Sigmoid colon (tissue), 6 donors: ENCODE measurements at regions not wholly inside any gene's neighbourhood (a gene's known extent, or its start where the extent isn't known, plus 50 kb on each side); places are given as distances from the start of the nearest gene placed in this dataset.

Source experiments
- DNase-seq: peaks from one replicate; pipeline ENCODE4 v3.0.0-alpha.2; 2019
- H3K27ac ChIP-seq, 4 donors: fragments of 200-600 bp; sonication (generic); one replicate each; pipeline ENCODE4 v1.5.1; 2016 to 2019; ENCODE audit warnings: mild to moderate bottlenecking in 1 of 4
- H3K27me3 ChIP-seq, 3 donors: fragments of 200-600 bp; sonication (generic); one replicate each; pipeline ENCODE4 v1.5.1; 2019; ENCODE audit warnings: mild to moderate bottlenecking in 1 of 3
- H3K36me3 ChIP-seq, 4 donors: fragments of 200-600 bp; sonication (generic); one replicate each; pipeline ENCODE4 v1.5.1; 2016 to 2019
- H3K4me1 ChIP-seq, 4 donors: fragments of 200-600 bp; sonication (generic); one replicate each; pipeline ENCODE4 v1.5.1; 2017 to 2019
- H3K4me3 ChIP-seq, 4 donors: fragments of 200-600 bp; sonication (generic); one replicate each; pipeline ENCODE4 v1.5.1; 2017 to 2019; ENCODE audit warnings: mild to moderate bottlenecking in 2 of 4, moderate library complexity in 1 of 4
- H3K9me3 ChIP-seq, 4 donors: fragments of 200-600 bp in 3 of 4; sonication (generic) in 3 of 4; one replicate each; pipeline versions ENCODE4 v1.5.1 to v1.6.1; 2013 to 2019
- EP300 ChIP-seq, 4 donors: sonication (generic); formaldehyde crosslinking; IDR thresholded peaks; one replicate each; pipeline ENCODE4 v1.6.1; 2017; ENCODE audit warnings: antibody characterized with exemption in 4 of 4
- POLR2A ChIP-seq, 2 donors: fragments of 450-650 bp; IDR thresholded peaks; one replicate each; pipeline ENCODE4 v1.6.1; 2016; ENCODE audit warnings: antibody characterized with exemption in 2 of 2, mild to moderate bottlenecking in 2 of 2, moderate library complexity in 2 of 2
- POLR2AphosphoS5 ChIP-seq, 4 donors: sonication (generic); formaldehyde crosslinking; IDR thresholded peaks; one replicate each; pipeline ENCODE4 v1.6.1; 2017; ENCODE audit warnings: antibody characterized with exemption in 4 of 4
- WGBS, 2 donors: extraction: QIAGEN DNeasy Blood & Tissue Kit; methylation state at CpG; one replicate each; pipeline ENCODE4 v1.1.7; 2013; 5-methylcytosine and 5-hydroxymethylcytosine counted together
- intact Hi-C: fragments of 100-400 bp; cut with DNase I; formaldehyde crosslinking; loops from one replicate; pipeline ENCODE4 v1.15.1; 2023
- TF ChIP-seq, protein P1 (sequence below), 4 experiments: fragments of 450-650 bp in 3 of 4; fragments of 200-600 bp in 1 of 4; IDR thresholded peaks; one replicate each; pipeline ENCODE4 v1.5.1; 2016 to 2019; ENCODE audit warnings: antibody characterized with exemption in 4 of 4, mild to moderate bottlenecking in 3 of 4, moderate library complexity in 2 of 4
- donor health status: healthy with polysubstance abuse.
- donor health status: healthy.

DNA sequence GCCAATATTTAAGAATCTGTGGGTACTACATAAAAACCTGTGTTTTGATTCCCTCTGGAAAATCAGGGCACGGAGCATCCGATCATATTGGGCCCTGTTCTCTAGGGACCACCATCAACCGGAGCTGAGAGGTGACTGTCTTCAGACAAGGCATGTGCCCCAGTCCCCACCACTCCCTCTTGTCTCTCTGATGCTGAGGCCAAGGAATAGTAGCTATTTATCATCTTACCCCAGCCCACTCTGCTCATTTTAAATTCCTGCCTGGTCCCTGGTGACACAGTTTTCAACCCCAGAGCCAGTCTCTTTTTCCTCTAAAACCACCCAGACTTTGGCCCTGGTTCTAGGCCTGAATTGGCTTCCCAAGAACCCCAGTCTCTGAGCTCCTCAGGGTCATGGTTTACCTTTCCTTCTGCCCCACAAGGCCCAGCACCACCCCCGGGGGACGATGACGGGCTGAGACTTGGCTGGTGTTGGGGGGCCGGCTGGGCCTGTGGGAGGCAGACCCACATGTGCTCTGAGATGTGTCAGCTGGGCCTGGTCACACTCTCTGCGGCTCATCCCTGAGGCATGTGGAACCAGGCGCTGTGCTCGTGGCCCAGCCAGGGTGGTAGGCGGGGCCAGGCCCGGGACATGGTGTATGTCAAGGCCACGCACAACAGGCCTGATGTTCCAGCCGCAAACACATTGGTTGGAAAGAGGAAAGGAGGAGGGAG, 114.4 kb downstream of the CEBPB start:
- intact Hi-C loops: loop anchor here (1.0 to 10.0 kb wide), 4 partner anchors 110 to 190 kb away; partner anchors contain the start of gene UBE2V1
- Histone ChIP-seq H3K36me3 (no peaks in the 10 kb centered on the region), H3K4me3 (no peak overlapping the region), H3K4me1 (peaks cover 4 to 74% (median 68%) of the 10 kb centered on the region in 4 donors), H3K9me3 (no peaks in the 10 kb centered on the region), H3K27ac (peak overlapping the region; percentile 82 to 98 (median 92)), H3K27me3 (no peaks in the 10 kb centered on the region)
- DNase-seq: peak; percentile 100
- TF ChIP-seq EP300 (IDR thresholded peaks at IDR 0.05) (peak; percentile 56 to 100 (median 92)), POLR2A (IDR thresholded peaks at IDR 0.05) (peak in 1 of 2 donors; percentile 34), POLR2AphosphoS5 (IDR thresholded peaks at IDR 0.05) (peak; percentile 91 to 99 (median 92))
- TF ChIP-seq, protein P1, sequence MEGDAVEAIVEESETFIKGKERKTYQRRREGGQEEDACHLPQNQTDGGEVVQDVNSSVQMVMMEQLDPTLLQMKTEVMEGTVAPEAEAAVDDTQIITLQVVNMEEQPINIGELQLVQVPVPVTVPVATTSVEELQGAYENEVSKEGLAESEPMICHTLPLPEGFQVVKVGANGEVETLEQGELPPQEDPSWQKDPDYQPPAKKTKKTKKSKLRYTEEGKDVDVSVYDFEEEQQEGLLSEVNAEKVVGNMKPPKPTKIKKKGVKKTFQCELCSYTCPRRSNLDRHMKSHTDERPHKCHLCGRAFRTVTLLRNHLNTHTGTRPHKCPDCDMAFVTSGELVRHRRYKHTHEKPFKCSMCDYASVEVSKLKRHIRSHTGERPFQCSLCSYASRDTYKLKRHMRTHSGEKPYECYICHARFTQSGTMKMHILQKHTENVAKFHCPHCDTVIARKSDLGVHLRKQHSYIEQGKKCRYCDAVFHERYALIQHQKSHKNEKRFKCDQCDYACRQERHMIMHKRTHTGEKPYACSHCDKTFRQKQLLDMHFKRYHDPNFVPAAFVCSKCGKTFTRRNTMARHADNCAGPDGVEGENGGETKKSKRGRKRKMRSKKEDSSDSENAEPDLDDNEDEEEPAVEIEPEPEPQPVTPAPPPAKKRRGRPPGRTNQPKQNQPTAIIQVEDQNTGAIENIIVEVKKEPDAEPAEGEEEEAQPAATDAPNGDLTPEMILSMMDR (IDR thresholded peaks at IDR 0.05): no peak
- WGBS, 2 donors: 78 to 79% methylated on average over 14 of the region's 14 CpGs

DNA sequence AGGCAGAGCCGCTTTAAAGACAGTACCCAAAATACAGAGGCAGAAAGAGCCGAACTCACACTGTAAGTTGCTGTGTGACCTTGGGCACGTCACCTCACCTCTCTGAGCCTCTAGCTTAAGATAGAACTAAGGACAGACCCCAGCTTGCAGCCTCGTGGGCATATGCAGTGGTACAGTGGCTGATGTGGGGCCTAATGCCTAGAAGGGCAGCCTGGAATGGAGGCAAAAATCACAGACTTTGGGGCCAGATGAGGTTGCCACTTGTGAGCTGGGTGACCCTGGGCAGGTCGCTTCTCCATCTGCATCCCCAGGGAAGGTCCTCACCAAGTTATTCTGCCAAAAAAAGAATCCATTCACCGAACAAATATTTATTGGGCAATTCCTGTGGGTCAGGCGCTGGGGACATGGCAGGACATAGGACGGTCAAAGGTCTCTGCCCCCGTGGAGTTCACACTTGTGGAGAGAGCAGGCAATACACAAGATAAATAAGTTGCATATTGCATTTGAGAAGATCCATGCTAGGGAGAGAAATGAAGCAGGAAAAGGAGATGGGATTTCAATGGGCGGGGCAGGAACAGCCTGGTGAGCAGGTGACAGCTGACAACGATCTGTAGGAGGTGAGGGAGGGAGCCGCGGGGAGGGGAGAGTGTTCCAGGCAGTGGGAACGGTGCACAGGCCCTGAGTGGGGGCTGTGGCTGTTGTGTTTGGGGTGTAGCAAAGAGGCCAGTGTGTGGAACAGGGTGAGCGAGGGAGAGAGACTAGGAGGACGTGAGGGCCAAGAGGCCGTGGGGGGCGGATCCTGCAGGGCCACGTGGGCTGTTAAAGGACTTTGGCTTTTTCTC, 115.2 kb downstream of the CEBPB start:
- Histone ChIP-seq H3K36me3 (no peaks in the 10 kb centered on the region), H3K4me3 (no peak overlapping the region), H3K27me3 (no peaks in the 10 kb centered on the region), H3K4me1 (peaks cover 4 to 74% (median 68%) of the 10 kb centered on the region in 4 donors), H3K9me3 (no peaks in the 10 kb centered on the region), H3K27ac (peak overlapping the region; percentile 82 to 98 (median 92))
- intact Hi-C loops: loop anchor here (1.0 to 10.0 kb wide), 5 partner anchors 91 to 191 kb away; partner anchors contain the start of gene UBE2V1
- peak; percentile 93 for DNase-seq
- TF ChIP-seq POLR2AphosphoS5 (IDR thresholded peaks at IDR 0.05) (peak in 3 of 4 donors; percentile 10 to 44 (median 12)), EP300 (IDR thresholded peaks at IDR 0.05) (peak in 1 of 4 donors; percentile 42), POLR2A (IDR thresholded peaks at IDR 0.05) (peak in 1 of 2 donors; percentile 19)
- TF ChIP-seq, protein P1 (IDR thresholded peaks at IDR 0.05): no peak
- 23 to 56% methylated on average over 19 of the region's 19 CpGs for WGBS, 2 donors

DNA sequence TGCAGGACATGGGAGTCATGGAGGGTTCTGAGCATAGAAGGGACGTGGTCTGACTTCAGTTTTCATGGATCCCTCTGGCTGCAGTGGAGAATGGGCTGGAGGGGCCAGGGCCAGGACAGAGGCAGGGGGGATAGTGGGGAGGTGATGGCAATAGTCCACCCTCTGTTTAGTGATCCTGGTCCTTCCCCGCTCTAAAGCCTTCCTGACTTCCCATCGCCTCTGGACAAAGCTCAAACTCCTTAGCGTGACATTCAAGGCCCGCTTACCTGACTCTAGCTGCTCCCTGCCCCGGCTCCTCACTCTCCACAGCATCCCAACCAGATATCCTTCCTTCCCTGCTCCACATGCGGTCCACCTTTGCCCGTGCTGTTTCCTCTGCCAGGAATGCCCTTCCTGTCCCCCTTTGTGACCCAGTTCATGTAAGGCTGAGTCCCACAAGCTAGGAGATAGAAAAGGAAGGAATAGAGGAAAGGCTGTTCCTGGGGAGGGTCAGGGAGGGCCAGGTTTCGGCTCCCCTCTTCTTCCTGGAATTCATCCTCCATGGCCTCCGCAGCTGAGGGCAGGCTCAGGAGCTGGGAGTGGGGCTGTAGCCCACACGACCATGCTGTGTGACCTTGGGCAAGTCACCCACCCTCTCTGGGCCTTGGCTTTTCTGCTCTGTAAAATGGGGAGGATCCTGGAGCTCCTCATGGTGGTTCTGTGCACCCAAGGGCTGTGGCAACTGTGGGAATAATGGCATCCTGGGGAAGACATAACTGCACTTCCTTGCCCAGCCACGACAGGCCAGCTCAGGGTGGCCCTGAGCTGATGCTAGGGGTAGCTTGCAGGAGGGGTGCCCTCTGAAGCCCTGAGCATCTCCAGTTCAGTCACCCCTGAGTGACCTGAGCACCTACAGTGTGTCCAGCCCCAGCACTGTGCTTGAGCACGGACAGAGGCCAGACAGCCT, 116.1 kb downstream of the CEBPB start:
- Histone ChIP-seq H3K36me3 (no peaks in the 10 kb centered on the region), H3K4me3 (no peak overlapping the region), H3K4me1 (peaks cover 4 to 74% (median 69%) of the 10 kb centered on the region in 4 donors), H3K9me3 (no peaks in the 10 kb centered on the region), H3K27ac (peak overlapping the region; percentile 82 to 98 (median 92)), H3K27me3 (no peaks in the 10 kb centered on the region)
- WGBS, 2 donors: 76 to 83% methylated on average over 13 of the region's 13 CpGs
- TF ChIP-seq POLR2A (IDR thresholded peaks at IDR 0.05) (no peak), POLR2AphosphoS5 (IDR thresholded peaks at IDR 0.05) (no peak), EP300 (IDR thresholded peaks at IDR 0.05) (no peak)
- TF ChIP-seq, protein P1 (IDR thresholded peaks at IDR 0.05): no peak
- intact Hi-C loops: loop anchor here (1.0 to 10.0 kb wide), 3 partner anchors 91 to 192 kb away; partner anchors contain the start of gene UBE2V1
- no peak for DNase-seq

DNA sequence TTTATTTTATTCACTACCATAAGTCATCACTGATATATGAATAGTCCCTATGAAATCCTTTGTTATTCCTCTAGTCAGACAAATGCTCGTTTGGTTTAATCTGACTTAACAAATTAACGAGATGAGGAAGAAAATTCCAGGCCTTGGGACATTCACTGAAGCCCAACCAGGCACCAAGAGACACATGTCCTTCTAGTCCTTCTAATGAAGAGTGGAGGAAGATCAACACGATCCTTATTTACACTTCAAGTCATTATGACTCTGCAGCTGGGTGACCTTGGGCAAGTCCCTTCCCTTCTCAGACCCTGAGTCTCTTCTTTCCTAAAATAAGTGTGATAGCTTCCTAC, 117.5 kb downstream of the CEBPB start:
- no peaks in the 10 kb centered on the region for H3K36me3 ChIP-seq
- no peaks in the 10 kb centered on the region for H3K27me3 ChIP-seq
- H3K9me3 ChIP-seq: no peaks in the 10 kb centered on the region
- peak; percentile 36 for DNase-seq
- 45 to 64% methylated on average over 3 of the region's 3 CpGs for WGBS, 2 donors
- peaks cover 4 to 80% (median 77%) of the 10 kb centered on the region in 4 donors for H3K4me1 ChIP-seq
- no peak for TF ChIP-seq EP300 (IDR thresholded peaks at IDR 0.05)
- TF ChIP-seq POLR2A (IDR thresholded peaks at IDR 0.05): no peak
- TF ChIP-seq, protein P1 (IDR thresholded peaks at IDR 0.05): no peak
- TF ChIP-seq POLR2AphosphoS5 (IDR thresholded peaks at IDR 0.05): no peak
- H3K4me3 ChIP-seq: no peak overlapping the region
- H3K27ac ChIP-seq: peak overlapping the region; percentile 82 to 98 (median 92)
- intact Hi-C loops: loop anchor here (1.0 to 10.0 kb wide), 4 partner anchors 71 to 193 kb away; partner anchors contain the start of gene UBE2V1
